HUES64 (cell line): ENCODE measurements at regions not wholly inside any gene's neighbourhood (a gene's known extent, or its start where the extent isn't known, plus 50 kb on each side); places are given as distances from the start of the nearest gene placed in this dataset.

Source experiments
- H3K27ac ChIP-seq: 2 replicates; pipeline ENCODE4 v1.7.0; 2013; ENCODE audit warnings: low read depth, low read length, inconsistent platforms
- H3K27me3 ChIP-seq: 2 replicates; pipeline ENCODE4 v1.6.1; 2013; ENCODE audit warnings: mild to moderate bottlenecking, low read length; ENCODE audit not compliant: insufficient read depth
- H3K36me3 ChIP-seq: 2 replicates; pipeline ENCODE4 v1.6.1; 2013; ENCODE audit warnings: mild to moderate bottlenecking, low read length; ENCODE audit not compliant: insufficient read depth
- H3K4me1 ChIP-seq: 2 replicates; pipeline ENCODE4 v1.6.1; 2013; ENCODE audit warnings: mild to moderate bottlenecking, low read length, moderate library complexity; ENCODE audit not compliant: insufficient read depth
- H3K4me3 ChIP-seq: 2 replicates; pipeline ENCODE4 v1.5.1; 2013; ENCODE audit warnings: mild to moderate bottlenecking, low read length, moderate library complexity
- H3K9ac ChIP-seq: 2 replicates; pipeline ENCODE4 v1.6.1; 2013; ENCODE audit warnings: mild to moderate bottlenecking, low read depth, low read length
- H3K9me3 ChIP-seq: 2 replicates; pipeline ENCODE4 v1.6.1; 2013; ENCODE audit warnings: low read depth, low read length; ENCODE audit not compliant: insufficient read depth
- WGBS: fragments of 150-250, 120-280 bp; methylation state at CpG from one replicate; pipeline ENCODE4 v1.1.7; 2013; ENCODE audit warnings: missing lambda C conversion rate; 5-methylcytosine and 5-hydroxymethylcytosine counted together

GRCh38 chr7:48703466-48703865 lies 220.9 kb upstream of the CDC14C start:
- Histone ChIP-seq H3K4me3 (no peak overlapping the region), H3K4me1 (no peaks in the 10 kb centered on the region), H3K27ac (no peak overlapping the region), H3K36me3 (no peaks in the 10 kb centered on the region), H3K27me3 (no peaks in the 10 kb centered on the region), H3K9ac (no peak overlapping the region), H3K9me3 (no peaks in the 10 kb centered on the region)
- 96% methylated on average over 5 of the region's 5 CpGs for WGBS

GRCh38 chr7:48708122-48708521 lies 216.2 kb upstream of the CDC14C start:
- peaks cover 4% of the 10 kb centered on the region; the same call in 1 of the 2 replicates for H3K4me1 ChIP-seq
- no peaks in the 10 kb centered on the region for H3K36me3 ChIP-seq
- 70% methylated on average over 4 of the region's 4 CpGs for WGBS
- no peaks in the 10 kb centered on the region for H3K27me3 ChIP-seq
- no peaks in the 10 kb centered on the region for H3K9me3 ChIP-seq
- H3K27ac ChIP-seq = 0 out of 2 replicates have a peak overlapping the region, but pooled peaks have one; percentile 39
- no peak overlapping the region for H3K9ac ChIP-seq
- H3K4me3 ChIP-seq = no peak overlapping the region

- no peaks in the 10 kb centered on the region for H3K27me3 ChIP-seq
- 50% methylated on average over 7 of the region's 7 CpGs for WGBS
- H3K4me1 ChIP-seq = peaks cover 4% of the 10 kb centered on the region; the same call in 1 of the 2 replicates
- no peaks in the 10 kb centered on the region for H3K9me3 ChIP-seq
- H3K9ac ChIP-seq = no peak overlapping the region
- 0 out of 2 replicates have a peak overlapping the region, but pooled peaks have one; percentile 39 for H3K27ac ChIP-seq
- H3K36me3 ChIP-seq = no peaks in the 10 kb centered on the region
- H3K4me3 ChIP-seq = no peak overlapping the region
Measured at GRCh38 chr7:48708635-48709034, 215.7 kb upstream of the CDC14C start.

- WGBS = 85% methylated on average over 2 of the region's 2 CpGs
- Histone ChIP-seq H3K27me3 (no peaks in the 10 kb centered on the region), H3K4me3 (no peak overlapping the region), H3K9ac (no peak overlapping the region), H3K27ac (no peak overlapping the region), H3K4me1 (peaks cover 4% of the 10 kb centered on the region; the same call in 1 of the 2 replicates), H3K9me3 (no peaks in the 10 kb centered on the region), H3K36me3 (no peaks in the 10 kb centered on the region)
Measured at GRCh38 chr7:48710995-48711394, 213.4 kb upstream of the CDC14C start.

- Histone ChIP-seq H3K9ac (no peak overlapping the region), H3K36me3 (no peaks in the 10 kb centered on the region), H3K4me3 (no peak overlapping the region), H3K27ac (no peak overlapping the region), H3K9me3 (no peaks in the 10 kb centered on the region), H3K27me3 (no peaks in the 10 kb centered on the region), H3K4me1 (no peaks in the 10 kb centered on the region)
- 95% methylated on average over 2 of the region's 2 CpGs for WGBS
Measured at GRCh38 chr7:48718731-48719378, 205.5 kb upstream of the CDC14C start.

- WGBS = no CpG with 5 or more reads among the region's 3 CpGs
- Histone ChIP-seq H3K9ac (no peak overlapping the region), H3K4me3 (no peak overlapping the region), H3K36me3 (no peaks in the 10 kb centered on the region), H3K9me3 (0 out of 2 replicates have a peak, but pooled peaks cover 10% of the 10 kb centered on the region), H3K27ac (no peak overlapping the region), H3K4me1 (no peaks in the 10 kb centered on the region), H3K27me3 (no peaks in the 10 kb centered on the region)
Measured at GRCh38 chr7:48728799-48729198, 195.5 kb upstream of the CDC14C start.

GRCh38 chr7:48734695-48735406 lies 189.5 kb upstream of the CDC14C start:
- no peak overlapping the region for H3K9ac ChIP-seq
- no peak overlapping the region for H3K27ac ChIP-seq
- no peaks in the 10 kb centered on the region for H3K36me3 ChIP-seq
- no peaks in the 10 kb centered on the region for H3K4me1 ChIP-seq
- WGBS = 94% methylated on average over 4 of the region's 4 CpGs
- no peaks in the 10 kb centered on the region for H3K27me3 ChIP-seq
- H3K9me3 ChIP-seq = peaks cover 20% of the 10 kb centered on the region
- no peak overlapping the region for H3K4me3 ChIP-seq

GRCh38 chr7:48741545-48741944 lies 182.8 kb upstream of the CDC14C start:
- no peak overlapping the region for H3K27ac ChIP-seq
- no peak overlapping the region for H3K9ac ChIP-seq
- H3K4me3 ChIP-seq = no peak overlapping the region
- no peaks in the 10 kb centered on the region for H3K4me1 ChIP-seq
- no peaks in the 10 kb centered on the region for H3K27me3 ChIP-seq
- peaks cover 20% of the 10 kb centered on the region for H3K9me3 ChIP-seq
- no peaks in the 10 kb centered on the region for H3K36me3 ChIP-seq
- 85% methylated on average over 1 of the region's 1 CpG for WGBS

GRCh38 chr7:48742079-48742798 lies 182.1 kb upstream of the CDC14C start:
- H3K9me3 ChIP-seq = peaks cover 20% of the 10 kb centered on the region
- H3K9ac ChIP-seq = no peak overlapping the region
- H3K27me3 ChIP-seq = no peaks in the 10 kb centered on the region
- H3K36me3 ChIP-seq = no peaks in the 10 kb centered on the region
- no peak overlapping the region for H3K27ac ChIP-seq
- WGBS = 90% methylated on average over 3 of the region's 3 CpGs
- H3K4me3 ChIP-seq = no peak overlapping the region
- H3K4me1 ChIP-seq = no peaks in the 10 kb centered on the region

- 94% methylated on average over 12 of the region's 12 CpGs for WGBS
- no peaks in the 10 kb centered on the region for H3K4me1 ChIP-seq
- no peak overlapping the region for H3K9ac ChIP-seq
- H3K4me3 ChIP-seq = no peak overlapping the region
- H3K9me3 ChIP-seq = no peaks in the 10 kb centered on the region
- no peak overlapping the region for H3K27ac ChIP-seq
- H3K36me3 ChIP-seq = no peaks in the 10 kb centered on the region
- H3K27me3 ChIP-seq = no peaks in the 10 kb centered on the region
Measured at GRCh38 chr7:48748081-48748833, 176.1 kb upstream of the CDC14C start.
